Erythroblast (primary cell): ENCODE measurements at regions not wholly inside any gene's neighbourhood (a gene's known extent, or its start where the extent isn't known, plus 50 kb on each side); places are given as distances from the start of the nearest gene placed in this dataset.

ENCODE experiments used
- DNase-seq, 2 experiments: peaks; one replicate each; lab custom pipeline; 2025; lab: John Stamatoyannopoulos, UW
- GATA1 ChIP-seq: IDR thresholded peaks from 2 replicates; pipeline ENCODE4 v1.6.1; 2011; ENCODE audit warnings: low read depth, mild to moderate bottlenecking, control low read depth, low read length, moderate library complexity
- POLR2A ChIP-seq: IDR thresholded peaks from 2 replicates; pipeline ENCODE4 v1.6.1; 2011; ENCODE audit warnings: mild to moderate bottlenecking, low read length

DNA sequence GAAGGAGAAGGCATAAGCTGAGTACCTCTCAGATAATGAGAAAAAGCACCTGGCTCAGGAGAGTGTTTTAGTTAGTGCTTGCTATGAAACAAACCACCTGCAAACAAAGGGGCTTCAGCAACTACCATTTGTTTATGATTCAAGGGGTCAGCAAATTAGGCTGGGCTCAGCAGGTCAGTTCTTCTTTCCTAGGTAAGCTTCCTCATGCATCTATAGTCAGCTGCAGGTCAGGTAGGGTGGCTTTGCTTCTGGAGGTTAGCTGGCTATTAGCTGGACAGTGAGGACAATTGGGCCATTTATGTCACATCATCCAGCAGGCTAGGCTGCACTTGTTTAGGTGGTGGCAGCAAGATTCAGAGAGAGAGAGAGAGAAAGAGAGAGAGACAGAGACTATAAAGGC is 185.5 kb downstream of the EMX2 start:
- no peak for DNase-seq
- TF ChIP-seq GATA1, result no peak
- no peak for TF ChIP-seq POLR2A

GRCh38 chr10:117729156-117729555 is 186.6 kb downstream of the EMX2 start:
- no peak for TF ChIP-seq GATA1
- no peak for TF ChIP-seq POLR2A
- no peak for DNase-seq

DNA sequence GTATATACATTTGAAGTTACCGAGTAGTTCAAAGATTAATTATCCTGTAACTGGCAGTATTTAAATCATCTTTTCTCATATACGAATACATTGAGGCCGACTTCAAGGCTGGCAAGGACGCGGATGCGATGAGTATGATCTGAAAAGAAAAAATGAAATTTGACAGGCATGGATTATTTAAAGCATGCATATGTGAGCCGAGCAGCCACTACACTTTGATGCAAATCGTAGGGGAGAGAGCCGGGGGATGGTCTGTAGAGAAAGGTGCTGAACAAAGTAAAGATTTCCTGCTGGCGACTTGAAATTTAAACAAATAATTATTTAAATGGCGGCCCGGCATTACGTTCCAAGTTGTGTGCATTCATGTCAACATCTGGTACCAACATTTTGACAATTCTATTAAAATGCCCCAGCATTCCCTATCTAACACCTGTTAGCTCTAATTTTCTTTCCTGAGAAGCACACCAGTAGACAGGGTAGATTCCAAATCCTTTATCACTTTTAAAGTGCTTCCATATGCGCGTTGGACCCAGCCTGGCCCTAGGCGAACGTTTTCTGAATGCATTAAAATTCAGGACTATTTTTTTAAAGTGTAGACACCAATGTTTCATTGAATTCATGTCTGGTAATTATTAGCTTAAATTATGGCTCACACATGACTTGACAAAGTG is 188.7 kb downstream of the EMX2 start:
- DNase-seq, result no peak
- TF ChIP-seq GATA1 (no peak), POLR2A (no peak)

DNA sequence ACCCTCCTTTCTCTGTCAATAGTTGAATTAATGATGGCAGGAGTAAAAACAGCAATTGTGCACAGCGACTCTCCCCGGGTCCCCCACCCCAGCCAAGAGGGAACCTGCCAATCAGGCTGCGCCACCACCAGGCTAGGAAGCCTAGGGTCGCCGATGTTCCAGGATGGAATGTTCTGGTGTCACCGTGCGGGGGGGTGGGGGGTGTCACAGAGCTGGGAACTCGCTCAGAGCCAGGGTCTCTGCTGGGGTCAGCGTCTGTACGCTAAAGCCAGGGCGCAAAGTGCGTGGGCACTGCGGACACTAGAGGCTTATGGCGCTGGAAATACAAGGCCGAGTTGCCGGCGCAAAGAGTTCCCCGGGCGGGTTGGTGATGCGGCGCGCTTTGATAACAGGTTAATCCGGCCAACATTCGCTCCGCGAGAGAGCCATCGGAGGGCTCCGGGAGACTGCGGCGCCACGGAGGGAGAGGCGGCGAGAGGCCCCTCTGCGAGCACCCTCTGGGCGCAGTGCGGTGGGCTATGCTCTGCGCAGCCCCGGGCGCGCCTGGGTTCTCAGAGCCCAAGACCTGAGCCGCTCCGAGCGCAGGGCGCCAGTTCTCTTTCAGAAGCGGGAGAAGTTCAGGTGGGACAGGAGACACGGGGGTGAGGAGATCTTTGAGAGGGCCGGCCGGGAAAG is 192.3 kb downstream of the EMX2 start:
- TF ChIP-seq GATA1, result no peak
- TF ChIP-seq POLR2A, result no peak

DNA sequence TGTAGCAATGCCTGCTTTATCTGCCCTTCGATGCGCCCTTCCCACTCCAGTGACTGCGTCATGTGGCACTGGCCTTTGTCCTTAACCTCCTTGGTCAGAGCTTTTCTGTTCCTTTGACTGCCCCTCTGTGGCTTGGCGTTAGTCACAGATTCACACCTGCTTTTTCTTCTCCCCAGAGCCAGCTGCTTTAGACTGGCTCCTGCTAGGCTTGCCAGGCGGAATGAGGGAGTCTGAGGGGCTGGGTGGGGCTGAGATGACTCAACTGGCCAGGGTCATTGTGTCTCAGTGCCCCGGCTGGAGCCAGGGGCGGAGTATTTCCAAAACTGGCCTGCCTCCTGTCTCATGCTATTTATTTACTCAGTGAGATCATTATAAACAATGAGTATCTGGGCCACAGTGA is 194.1 kb downstream of the EMX2 start:
- TF ChIP-seq GATA1, result no peak
- TF ChIP-seq POLR2A, result no peak
- DNase-seq, result no peak

More for the DNA sequence above, 192.3 kb downstream of the EMX2 start:
- DNase-seq, result no peak

DNA sequence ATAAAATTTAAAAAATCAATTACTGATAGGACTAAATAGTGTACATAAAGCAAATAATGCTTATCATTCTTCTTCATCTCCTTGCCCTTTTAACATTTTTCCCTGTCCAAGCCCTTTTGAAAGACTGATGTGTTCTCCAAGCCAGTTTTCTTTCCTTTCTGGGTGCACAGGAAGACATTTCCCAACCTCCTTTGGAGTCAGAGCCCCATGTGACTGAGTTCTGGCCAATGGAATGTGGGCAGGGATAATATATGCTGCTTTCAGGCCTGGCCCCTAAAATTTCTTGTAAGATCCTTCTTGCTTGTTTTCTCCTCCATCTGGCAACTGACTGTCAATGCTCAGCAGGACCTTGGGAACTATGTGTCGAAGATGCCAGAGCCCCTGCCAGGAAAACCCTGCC is 197.5 kb downstream of the EMX2 start:
- DNase-seq, result no peak
- TF ChIP-seq GATA1 (no peak), POLR2A (no peak)

DNA sequence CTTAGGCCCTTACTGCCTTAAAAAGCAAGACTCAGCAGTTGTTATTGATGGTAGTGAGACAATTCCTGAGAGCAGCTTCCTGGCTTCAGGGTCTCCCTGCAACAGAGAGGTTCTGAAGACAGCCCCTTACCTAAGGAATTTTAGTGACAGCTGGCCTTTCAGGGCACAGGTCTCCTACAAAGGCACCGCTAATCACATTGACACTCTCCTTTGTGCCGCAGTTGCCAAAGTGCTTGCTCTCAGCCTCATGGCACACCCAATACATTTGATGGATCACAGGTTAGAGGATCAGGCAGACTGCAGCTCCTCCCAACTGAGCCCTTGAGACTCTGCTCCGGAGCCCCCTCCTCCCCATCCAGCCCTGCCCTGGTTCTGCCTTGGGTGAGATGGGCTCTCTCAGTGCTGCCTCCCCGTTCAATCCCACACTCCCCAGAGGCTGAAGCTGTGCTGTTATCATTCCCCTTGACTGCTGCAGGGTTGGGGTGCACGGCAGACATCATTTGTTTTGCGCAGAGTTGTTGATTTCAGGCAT is 198.2 kb downstream of the EMX2 start:
- no peak for TF ChIP-seq GATA1
- TF ChIP-seq POLR2A, result no peak
- no peak for DNase-seq

DNA sequence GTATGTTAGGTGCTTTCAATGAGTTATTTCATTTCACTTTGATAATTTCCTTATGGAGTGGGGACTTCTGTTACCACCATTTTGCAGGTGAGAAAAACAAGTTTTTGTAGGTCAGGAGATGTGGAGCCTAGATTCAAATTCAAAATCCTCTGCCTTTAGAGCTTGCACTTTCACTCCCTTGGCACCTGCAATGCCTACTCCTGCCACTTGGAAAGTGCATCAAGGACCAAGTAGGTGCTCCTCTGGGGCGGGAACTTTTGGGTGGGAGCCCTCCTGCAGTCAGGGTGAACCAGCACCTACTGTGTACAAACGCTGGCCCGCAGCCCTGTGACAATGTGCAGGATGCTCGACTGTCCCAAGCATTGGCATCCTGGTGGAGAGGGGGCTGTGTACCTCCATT is 199.0 kb downstream of the EMX2 start:
- TF ChIP-seq POLR2A, result no peak
- DNase-seq, result no peak

DNA sequence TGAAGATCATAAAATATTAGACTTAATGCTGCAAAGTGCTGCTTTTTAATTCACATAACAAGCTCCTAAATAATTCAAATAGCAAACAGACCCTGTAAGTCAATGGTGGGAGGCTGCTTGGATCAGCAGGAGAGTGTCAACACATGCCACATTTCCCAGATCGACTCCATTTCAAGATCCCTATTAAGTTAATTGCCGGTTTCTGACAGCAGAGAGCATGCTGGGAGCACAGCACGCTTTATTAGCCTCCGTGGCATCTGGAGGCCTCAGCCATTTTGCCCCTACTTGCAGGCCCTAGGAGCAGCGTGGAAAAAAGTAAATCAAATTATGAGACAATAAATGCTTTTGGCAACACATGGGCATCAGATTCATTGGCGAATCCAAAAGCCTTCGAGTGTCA is 201.0 kb downstream of the EMX2 start:
- no peak for TF ChIP-seq GATA1
- DNase-seq, result no peak

DNA sequence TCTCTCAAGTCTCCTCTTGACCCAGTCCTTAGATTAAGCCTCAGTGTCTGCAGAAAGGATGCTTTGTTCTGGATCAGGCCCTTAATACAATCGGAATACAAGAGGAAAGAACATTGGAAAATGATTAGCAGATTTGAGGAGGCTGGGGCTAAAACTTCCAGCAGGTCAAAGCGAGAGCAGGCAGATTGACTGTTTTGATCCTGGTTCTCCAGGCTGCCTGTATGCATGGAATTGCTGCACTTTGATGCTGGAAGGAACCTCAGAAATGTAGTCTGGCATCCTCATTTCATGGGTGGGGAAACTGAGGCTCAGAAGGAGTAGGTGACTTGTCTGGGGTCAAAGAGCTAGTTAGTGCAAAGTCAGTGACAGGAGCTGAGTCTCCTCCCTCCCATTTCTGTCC is 202.8 kb downstream of the EMX2 start:
- DNase-seq, result no peak
- no peak for TF ChIP-seq POLR2A
- no peak for TF ChIP-seq GATA1

- TF ChIP-seq POLR2A (no peak), GATA1 (no peak)
These were observed 204.2 kb downstream of the EMX2 start for GRCh38 chr10:117746541-117747448.

DNA sequence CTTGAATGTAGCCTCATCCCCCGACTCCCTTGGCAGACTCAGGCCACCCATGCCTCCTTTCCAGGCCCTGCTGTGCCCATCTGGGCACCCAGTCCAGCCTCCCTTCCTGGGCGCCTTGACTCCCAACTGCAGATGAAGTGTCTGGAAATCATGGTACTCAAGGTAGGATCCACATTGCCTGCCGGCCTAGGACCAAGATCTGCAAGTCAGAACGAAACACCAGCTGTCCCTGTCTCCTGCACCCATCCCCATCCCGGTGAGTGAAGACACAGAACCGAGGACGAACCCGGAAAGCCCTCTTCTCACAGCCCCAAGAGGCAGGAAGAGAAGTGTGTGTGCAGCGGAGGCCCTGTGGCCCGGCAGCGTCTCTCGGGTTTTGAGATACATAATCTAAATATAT is 205.1 kb downstream of the EMX2 start:
- DNase-seq, result no peak
- TF ChIP-seq POLR2A (no peak), GATA1 (no peak)

More at GRCh38 chr10:117746541-117747448, 204.2 kb downstream of the EMX2 start:
- peak in 1 of 2 experiments; percentile 52 for DNase-seq

DNA sequence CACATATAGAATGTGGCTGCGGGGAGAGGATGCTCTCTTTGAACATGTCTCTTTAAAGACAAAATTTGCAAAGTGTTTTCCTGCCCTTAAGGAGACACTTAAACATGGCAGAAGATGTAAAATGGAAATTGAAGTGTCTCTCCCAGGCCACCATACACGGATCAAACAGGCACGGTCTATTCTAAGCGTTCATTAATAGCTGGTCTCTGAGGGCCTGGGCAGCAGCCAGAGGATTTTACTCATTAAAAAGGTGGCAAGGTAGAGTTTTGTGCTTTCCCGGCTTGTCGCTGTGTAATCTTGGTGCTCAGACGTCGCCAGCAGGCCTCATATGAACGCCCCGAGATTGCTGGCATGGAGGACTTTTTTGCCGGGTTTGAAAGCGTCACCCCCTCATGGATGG is 205.5 kb downstream of the EMX2 start:
- no peak for TF ChIP-seq POLR2A
- no peak for DNase-seq

DNA sequence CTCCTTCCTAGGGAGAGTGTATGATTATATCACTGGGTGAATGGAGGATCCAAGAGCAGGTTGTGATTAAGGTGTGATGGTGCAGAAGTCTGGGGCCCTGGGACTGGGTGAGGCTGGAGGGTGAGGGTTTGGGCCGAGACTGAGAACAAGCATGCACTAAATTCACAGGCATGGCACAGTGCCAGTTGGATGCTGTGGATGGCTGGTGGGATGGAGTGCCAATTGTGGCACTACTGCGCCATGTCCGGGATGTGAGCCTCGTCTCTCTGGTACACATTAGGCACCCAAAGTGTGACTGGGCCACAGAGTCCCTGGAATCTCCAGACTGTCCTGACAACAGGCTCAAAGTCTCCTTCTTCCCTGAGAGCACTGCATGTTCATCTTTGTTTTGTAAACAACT is 208.1 kb downstream of the EMX2 start:
- DNase-seq, result no peak
- no peak for TF ChIP-seq GATA1
- TF ChIP-seq POLR2A, result no peak
